NK-92 (cell line): ENCODE measurements at regions not wholly inside any gene's neighbourhood (a gene's known extent, or its start where the extent isn't known, plus 50 kb on each side); places are given as distances from the start of the nearest gene placed in this dataset.

Source experiments
- DNase-seq: peaks from one replicate; lab custom pipeline; 2025; ENCODE audit not compliant: unreplicated experiment; lab: John Stamatoyannopoulos, UW

DNA sequence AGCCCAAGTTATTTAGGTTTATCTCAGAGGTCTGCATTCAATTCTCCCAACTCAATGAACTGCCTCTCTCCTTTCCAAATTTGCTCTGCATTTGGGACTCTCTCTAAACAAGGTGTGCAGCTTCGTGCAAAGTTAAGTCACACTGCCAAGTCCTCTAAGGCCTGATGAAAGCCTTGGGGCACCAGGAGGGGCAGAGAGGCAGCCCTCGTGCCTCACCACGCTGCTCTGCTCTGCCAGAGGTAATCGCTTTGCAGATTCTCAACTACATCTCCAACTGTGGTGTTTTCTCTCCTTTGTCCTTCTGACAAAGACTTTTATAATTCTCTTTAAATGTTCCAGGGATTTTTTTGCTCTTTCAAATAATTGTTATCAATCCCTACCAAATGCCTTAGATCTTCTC, 283.0 kb downstream of the MEIS1 start:
- DNase-seq: no peak

DNA sequence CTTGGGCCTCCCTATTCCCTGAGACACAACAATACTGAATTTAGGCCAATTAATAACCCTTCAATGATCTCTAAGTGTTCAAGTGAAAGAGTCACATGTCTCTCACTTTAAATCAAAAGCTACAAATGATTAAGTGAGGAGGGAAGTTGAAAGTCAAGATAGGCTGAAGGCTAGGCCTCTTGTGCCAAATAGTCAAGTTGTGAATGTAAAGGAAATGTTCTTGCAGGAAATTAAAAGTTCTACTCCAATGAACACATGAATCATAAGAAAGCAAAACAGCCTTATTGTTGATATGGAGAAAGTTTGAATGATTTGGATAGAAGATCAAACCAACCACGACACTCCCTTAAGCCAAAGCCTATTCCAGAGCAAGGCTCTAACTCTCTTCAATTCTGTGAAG, 286.9 kb downstream of the MEIS1 start:
- DNase-seq: no peak

DNA sequence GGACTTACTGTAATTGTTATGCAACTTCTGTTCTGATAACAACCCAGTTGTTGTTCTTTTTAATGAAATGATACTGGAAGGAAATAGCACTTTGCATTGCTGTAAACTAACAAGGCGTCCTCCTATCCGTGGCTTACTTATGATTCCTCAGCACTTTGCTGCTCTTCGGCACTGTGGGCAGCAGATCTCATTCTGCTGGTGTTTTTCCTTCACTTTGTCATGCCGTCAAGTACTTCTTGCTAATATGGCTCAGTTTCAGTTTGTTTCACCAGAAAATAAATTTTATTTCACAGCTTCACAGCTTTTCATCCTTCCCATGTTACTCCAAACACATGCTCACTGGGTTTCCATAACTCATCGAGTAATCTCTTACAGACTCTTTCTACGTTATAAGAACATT, 289.3 kb downstream of the MEIS1 start:
- DNase-seq: no peak

DNA sequence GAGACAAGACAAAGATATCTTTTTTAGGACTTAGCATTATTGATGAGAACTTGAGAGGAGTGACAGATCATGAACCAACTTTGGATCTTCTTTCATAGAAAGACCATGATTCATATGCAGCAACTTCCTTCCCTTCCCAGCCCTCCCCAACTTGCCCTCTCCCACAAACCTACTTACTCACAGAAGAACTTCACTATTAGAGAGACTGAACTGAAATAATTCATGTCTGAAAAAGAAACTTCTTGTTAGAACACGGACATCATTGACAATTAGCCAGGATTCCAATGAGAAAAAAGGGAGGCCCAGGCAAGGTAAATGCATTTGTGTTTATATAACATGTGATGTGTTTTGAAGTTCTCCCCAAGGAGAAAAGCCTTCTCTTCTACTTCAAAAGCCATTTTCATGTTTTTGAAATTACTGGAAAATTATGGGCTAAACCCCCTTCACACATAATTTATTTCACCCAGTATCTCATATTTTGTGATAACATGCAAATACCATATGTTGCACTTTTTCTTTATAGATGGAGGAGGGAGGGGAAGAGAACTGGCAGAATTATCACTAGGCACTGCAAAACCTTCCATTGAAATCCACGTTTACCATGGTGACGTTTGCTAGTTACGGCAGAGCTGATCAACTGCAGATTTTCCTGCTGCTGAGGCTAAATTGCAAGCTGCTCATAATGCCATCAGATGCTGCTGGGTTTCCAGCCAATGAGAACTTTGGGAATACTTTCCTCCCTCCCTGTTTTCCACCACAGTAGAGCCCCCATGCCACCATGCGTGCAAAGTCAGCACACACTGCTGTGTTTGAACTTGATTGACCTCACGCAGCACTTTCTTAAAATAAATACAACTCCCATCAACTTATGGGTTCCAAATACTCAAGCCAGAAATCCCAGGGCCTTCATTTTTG, 294.7 kb downstream of the MEIS1 start:
- no peak for DNase-seq

DNA sequence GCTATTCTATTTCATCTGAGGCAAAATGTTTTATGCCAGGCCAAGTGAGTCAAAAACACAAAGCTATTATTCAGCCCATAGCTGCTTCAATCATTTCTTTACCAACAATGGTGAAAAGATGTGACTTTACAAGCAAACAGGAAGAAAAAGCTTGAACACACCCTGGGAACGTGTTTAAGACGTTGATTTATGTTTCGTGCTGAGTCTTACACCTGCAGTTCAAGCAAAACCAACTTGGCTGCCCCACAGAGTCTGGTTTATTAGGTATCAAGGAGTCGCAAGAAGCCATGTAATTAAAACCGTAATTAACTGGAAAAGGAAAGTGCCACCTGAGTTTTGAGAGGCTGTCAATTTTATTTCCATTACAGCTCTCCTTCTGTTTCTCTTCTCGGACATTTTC, 295.5 kb downstream of the MEIS1 start:
- DNase-seq: no peak

DNA sequence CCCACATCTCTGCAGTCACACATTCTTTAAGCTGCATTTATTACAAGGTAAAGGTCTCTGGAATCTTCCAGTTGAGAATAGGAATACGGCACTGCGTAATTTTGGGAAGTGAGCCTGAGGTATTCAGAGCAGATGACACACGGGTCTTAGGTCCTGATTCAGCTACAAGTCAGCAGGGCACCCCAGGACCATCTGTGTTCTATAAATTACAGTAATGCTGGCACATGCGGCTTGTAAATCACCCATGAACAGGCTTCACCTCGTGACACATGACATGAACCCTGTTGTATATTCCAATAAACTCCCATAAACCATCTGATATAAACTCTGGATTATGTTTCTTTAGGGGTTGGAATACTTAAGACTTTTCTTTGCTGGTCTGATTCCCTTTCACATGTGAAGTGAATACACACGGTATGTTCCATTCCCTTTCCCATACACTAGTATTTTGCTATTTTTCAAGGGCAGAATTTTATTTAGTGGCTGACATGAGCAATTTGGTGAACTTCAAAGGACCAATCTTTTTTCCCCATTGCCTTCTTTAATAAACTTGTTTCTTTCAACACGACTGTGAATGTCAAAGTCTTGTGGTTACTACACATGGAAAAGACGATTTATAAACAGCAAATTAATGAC, 298.6 kb downstream of the MEIS1 start:
- DNase-seq: no peak

DNA sequence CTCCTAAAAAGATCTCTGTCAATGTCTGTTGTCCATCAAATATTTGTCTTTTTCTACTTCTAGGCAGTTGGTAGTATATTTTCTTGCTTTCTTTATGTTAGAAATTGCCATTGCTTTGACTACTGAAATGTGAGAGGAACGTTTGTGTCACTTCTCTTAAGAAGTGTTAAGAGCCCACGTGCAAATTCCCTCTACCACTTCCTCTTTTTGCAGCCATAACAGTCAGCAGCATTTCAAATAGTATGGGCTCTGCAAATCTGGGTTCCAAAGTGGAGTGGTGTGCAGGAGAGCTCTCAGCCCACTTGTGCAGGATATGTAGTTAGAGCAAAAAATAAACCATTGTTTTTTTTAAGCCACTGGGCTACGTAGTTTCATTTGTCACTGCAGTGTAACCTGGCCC, 314.0 kb downstream of the MEIS1 start:
- no peak for DNase-seq

DNA sequence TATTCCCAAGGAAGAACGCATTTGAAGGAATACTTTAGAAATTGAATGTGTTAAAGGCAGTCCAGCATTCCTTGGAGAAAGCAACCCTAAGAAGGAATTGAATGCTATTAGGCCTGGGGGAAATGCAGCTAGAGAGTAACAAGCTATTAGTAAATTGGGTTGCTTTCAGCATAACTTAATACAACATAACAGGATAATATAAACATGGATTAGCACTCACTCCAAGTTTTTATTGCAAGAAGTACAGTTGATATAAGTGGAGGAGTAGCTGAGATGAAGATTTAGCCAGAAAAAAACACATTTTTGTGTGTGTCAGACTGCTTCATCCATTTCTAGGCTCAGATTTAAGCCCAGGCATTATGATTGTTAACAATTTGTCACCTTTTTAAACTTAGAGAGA, 314.6 kb downstream of the MEIS1 start:
- no peak for DNase-seq

DNA sequence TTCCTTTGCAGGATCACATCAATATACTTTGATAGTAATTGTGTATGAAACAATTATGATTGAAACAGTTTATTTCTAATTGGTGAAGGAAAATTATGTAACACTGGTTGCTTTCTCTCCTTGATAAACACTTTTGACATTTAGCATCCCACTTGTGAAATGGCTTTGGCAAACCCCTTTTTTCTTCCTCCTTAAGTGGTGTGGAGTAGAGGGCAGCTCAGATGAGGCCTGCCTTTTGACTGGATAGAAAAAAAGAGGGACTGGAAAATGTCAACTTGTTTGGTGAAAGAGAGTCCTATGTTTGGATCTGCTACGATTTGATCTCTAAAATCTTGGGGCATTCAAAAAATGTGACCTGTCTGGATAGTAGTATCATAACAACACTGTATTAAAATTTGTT, 318.3 kb downstream of the MEIS1 start:
- no peak for DNase-seq

DNA sequence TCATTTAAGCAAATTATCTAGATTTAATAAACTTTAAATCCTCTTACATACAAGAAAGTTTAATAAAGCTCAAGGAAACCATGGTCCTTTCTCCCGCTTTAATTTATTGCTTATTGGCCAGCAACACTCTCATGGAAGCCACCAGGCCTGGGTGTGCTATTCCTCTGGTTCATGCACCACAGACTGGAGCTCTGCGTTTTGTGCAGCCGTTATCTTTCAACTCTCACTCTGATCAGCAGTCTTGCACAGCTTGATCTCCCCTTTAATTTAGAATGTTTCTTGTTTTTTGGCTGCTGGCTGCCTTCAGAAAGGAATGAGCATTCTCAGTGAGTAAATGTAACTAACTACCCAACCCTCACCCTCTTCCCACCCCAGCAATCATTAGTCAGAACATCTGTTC, 318.7 kb downstream of the MEIS1 start:
- DNase-seq: no peak

DNA sequence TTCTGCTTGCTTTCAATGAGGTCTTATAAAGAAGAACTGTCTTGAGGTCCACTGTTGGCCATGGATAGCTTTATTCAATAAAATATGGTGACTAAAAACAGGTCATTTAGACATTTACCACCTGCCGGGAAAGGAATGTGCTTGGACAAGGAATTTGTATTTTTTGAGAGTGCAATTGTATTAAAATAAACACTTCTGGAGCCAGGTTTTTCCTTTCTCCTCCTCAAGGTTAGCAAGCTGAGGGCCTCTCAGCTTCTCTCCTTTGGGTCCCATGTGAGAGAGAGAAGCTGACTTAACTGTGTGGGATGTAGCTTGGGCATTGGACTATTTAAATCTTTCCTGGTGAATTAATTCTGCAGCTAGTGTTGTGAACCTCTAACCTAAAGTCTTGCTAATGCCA, 321.0 kb downstream of the MEIS1 start:
- DNase-seq: no peak

DNA sequence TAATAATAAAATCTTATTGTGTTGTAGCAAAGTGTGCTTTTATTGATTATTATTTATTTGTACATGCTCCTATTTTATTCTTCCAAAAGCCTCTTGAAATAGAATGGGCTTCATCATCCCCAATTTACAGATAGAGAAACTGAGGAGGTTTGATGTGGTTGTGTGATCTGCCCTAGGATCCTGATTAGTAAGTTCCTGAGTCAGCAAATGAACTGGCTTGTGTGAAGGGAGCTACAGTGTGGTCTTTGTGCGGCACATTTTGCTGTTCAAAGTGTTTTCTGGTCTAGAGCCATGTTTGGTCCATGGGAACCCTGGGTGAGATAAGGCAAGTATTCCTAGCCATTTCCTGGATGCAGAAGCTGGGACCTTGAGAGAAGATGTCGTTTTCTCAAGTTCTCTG, 326.9 kb downstream of the MEIS1 start:
- DNase-seq: no peak

DNA sequence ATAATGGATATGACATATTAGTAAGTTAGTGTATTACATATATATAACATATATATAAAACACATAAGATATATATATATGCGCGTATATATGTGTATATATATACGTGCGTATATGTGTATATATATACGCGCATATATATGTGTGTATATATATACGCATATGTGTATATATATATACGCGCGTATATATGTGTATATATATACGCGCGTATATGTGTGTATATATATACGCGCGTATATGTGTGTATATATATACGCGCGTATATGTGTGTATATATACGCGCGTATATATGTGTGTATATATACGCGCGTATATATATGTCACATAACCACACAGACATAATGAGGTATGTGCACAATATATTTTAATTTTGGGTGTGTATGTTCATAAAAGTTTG, 327.8 kb downstream of the MEIS1 start:
- no peak for DNase-seq

DNA sequence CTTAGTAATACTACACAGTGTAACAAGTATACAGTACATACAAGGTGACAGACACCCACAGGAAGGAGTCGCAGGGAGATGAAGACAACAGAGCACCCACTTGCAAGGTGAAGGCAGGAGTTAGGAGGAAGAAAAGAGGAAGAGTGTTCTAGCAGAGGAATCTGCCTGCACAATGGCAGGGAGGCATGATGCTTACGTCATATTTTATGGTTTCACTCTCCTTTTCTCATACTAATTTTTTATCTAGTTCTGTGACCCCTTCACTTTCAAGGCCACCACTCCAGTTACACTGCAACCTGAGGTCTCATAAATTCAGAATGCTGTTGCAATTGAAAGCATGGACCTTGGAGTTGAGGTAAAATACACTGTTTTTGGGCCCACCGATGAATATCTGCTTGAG, 331.7 kb downstream of the MEIS1 start:
- DNase-seq: no peak

DNA sequence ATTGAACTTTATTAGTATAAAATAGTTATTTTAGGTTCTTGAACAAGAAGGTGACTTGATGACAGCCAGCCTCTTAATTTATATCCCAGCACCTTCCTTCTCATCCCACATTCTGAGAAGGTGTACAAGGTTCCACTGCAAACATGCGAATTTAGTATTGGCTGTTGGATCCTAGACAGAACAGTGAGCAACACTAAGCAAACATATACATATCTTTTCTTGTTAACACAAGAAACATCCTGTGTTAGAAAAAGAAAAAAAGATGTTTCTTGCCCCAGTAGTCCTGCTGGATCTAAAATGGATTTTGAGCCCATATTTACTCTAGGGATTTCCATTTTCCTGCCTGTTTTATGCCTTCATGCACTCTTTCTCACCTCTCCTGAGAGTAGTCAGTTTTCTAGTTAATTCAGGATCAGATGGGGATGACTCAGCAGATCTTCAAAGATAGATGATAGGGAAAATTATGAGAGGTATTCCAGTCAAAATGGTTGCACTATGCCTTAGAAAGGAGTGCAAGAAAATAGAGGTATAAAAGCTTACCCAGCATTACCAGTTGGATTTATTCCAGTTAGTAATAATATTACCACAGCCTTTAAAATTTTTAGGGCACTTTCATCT, 336.5 kb downstream of the MEIS1 start:
- no peak for DNase-seq

DNA sequence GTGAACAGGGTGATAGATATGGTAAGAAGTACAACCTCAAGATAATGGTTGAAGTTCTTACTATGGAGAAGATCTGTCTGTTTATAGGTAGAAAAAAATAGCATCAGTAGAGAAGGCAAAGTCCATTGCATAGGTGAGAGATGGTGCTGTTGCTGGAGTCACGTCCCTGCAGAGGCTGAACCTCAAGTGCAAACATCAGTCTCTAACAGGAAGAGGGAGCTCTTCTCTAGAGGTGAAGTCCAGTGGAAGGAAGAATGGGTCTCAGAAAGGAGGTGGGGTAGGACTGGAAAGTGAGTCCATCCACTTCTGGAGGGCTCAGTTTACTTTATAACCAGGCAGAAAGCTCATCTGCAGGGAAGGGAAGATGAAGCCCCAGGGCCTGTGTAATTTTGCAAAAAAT, 337.7 kb downstream of the MEIS1 start:
- no peak for DNase-seq

DNA sequence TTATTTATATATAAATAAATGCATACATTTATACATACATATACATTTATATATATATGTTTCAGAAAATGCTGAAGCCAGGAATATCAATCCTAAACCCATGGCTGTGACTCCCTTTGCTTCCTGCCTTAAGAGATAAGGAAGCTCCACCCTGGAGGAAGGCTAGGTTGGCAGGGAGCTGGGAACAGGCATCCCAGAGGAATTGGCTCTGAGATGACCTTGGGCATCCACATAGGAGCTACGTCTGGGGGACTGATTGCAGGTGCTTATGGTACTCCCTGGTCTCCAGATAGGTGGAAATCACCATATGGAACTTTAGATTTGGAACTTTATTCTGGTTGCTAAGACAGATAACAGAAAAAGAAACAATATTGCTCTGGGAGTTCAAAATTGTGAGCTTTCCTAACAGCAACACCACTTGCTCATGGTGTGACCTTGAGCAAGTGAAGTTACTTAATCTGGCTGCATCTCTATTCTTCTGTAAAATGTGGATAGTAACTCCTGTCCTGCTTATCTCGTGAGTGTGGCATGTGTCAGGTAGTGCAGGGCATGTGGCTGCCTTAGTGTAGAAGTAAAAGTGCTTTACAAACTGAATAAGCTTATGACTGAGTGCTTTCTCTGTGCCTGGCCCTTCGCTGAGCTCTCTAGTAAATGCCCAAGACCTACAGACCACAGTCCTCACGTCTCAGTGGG, 341.0 kb downstream of the MEIS1 start:
- DNase-seq: no peak

DNA sequence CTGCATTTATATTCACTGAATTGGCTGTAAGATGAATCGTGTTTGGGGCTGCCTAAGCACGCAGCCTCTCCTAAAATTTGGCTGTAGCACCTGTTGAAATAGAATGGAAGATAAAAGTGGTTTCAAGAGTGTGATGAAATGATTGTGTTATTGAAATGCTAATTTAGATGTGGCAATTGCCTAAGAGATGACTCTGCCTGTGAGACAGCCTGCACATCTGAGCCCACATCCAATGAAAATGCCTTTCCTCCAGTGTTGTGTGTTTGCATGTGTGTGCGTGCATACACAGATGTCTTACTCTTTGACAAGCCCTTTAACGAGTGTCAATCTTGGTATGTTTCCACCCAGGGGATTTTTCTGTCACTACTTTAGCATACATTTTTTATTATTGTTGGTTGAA, 346.9 kb downstream of the MEIS1 start:
- DNase-seq: no peak

DNA sequence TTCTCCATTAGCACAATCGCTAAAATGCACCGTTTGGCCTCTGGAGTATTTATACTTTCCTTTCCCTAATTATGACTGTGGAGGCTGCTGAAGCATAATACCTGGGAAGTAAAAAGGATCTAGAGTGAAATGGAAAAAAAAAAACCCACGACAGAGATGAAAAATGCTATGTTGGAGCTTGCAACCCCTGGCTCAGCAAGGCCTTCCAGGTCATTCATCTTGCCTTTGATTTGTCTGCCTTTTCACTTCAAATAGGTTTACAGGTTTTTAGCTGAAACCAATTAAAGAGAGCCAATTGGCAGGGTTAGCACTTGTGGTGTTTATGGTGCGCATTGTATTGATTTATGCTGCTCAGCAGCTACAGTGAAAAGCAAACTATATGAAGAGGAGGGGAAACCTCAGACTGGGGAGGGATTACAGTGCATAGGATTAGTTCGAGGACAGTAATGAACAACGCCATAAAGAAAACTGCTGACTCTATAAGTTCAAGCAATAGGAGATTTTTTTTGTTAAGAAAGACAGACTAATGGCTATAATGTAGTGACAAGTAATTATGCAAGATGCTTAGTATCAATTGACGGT, 347.9 kb downstream of the MEIS1 start:
- DNase-seq: no peak

DNA sequence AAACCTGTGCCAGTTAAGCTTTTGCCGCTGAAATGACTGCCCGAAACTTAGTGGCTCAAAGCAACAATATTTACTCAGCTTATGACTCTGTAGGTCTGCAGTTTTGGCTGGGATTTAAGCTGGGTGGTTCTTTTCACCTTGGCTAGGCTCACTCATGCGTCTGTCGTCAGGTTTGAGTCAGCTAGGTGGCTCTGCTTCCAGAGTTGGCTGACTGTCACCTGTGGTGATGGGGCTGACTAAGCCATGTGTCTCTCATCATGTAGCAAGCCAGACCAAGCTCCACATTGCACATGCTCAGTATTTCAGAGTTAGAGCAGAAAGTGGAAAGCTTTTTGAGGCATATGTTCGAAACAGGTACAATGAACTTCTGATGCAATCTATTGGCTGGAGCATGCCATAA, 354.8 kb downstream of the MEIS1 start:
- DNase-seq: no peak

DNA sequence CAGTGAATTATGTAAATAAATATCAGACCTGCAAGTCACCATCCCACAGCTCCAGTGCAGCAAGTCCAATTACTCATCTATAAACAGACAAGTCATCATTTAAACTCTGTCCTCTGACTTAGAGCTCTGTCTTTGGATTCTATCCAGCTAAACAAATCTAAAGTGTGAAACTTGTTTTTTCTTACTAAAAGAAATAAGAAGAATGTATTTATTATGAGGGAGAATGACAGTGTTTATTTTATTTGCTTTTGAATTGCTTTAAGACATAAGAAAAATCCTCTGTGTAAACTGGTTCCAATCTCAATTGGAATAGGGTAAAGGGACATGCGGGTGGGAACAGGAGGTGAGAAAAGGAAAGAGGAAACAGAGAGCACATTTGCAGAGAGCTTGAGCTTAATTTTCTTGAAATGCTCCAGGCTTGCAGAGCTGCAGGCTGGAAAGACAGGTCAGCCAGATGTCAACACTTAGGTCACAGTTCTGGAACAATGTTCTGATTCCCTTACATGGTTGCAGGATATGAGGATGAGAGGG, 355.8 kb downstream of the MEIS1 start:
- no peak for DNase-seq
